Fibroblast of gingiva (primary cell): ENCODE measurements at regions not wholly inside any gene's neighbourhood (a gene's known extent, or its start where the extent isn't known, plus 50 kb on each side); places are given as distances from the start of the nearest gene placed in this dataset.
A peak's percentile ranks its signal among the peaks of the same experiment; 100 is the strongest.

Experiments used
- DNase-seq: peaks from one replicate; pipeline ENCODE4 v3.0.0-alpha.2; 2011; ENCODE audit warnings: low read depth

GRCh38 chr20:11083841-11084240, 410.0 kb upstream of the JAG1 start:
- DNase-seq: no peak

DNA sequence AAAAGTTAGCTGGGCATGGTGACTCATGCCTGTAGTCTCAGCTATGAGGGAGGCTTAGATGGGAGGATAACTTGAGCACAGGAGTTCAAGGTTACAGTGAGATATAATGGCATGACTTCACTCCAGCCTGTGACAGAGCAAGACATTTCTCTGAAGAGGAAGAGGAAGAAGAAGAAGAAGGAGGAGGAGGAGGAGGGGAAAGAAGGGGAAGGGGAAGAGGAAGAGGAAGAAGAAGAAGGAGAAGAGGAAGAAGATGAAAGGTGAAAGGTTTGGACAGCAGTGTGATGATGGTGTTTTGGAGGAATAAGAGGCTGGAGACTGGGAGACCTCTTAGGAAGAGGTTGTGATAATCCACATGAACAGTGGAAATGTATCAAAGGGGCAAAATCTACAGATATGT, 410.7 kb upstream of the JAG1 start:
- DNase-seq: no peak

GRCh38 chr20:11086970-11087369, 413.2 kb upstream of the JAG1 start:
- no peak for DNase-seq

GRCh38 chr20:11090751-11091150, 417.0 kb upstream of the JAG1 start:
- DNase-seq: peak; percentile 31

- DNase-seq: no peak
Observed at GRCh38 chr20:11091511-11091910, 417.7 kb upstream of the JAG1 start.

DNA sequence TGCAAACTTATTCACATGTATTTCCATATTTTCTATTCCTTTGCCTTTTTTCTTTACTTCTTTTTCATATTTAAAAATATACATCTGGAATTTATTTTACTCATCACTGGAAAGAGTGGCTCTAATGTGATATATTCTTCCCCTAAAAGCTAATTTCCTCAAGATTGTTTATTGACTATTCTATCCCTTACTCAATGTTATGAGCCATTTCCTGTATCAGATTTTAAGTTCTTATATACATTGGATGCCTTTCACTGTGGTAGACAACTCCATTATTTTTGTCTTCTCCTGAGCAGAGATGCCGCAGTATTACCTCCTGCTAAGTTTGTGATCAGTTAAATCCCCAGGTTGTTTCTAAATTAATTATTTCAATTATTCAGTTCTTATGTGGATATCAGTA, 418.4 kb upstream of the JAG1 start:
- no peak for DNase-seq

DNA sequence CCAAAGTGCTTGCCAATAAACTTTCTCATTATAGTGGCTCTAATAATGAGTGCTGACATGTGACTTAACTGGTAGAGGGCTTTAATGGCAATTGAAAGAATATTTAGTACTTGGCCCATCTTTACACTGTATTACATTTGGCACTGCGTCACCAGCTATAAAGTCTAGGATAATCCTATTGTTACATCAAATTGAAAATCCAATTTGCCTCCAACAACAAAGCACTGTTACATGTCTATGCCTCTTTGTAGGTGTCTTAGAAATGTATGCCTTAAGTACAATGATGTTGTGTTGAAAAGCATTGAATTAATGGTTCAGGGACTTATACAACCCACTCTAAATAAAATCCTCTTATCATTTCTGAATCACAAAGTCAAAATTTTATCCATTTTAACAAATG, 420.4 kb upstream of the JAG1 start:
- DNase-seq: no peak

- DNase-seq: no peak
Observed at GRCh38 chr20:11094711-11095110, 420.9 kb upstream of the JAG1 start.

- DNase-seq: no peak
Observed at GRCh38 chr20:11098888-11099287, 425.1 kb upstream of the JAG1 start.

DNA sequence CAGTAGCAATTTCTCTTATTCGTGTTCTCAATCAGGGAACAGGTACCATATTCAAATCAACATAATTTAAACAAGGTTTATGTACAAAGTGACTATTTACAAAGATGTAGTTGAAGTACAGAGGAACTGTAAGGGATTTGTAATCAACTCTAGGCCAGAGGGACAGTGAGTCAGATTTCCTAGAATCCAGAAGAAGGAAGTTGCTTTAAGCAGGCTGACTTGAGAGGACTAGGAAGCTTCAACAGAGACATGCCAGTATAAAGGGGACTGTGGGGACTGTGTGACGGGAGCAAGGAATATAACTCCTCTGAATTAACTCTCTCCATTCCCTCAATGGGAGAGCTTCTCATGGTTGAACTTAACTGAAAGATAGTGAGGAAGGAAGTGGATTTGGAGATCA, 427.4 kb upstream of the JAG1 start:
- DNase-seq: peak; percentile 27

DNA sequence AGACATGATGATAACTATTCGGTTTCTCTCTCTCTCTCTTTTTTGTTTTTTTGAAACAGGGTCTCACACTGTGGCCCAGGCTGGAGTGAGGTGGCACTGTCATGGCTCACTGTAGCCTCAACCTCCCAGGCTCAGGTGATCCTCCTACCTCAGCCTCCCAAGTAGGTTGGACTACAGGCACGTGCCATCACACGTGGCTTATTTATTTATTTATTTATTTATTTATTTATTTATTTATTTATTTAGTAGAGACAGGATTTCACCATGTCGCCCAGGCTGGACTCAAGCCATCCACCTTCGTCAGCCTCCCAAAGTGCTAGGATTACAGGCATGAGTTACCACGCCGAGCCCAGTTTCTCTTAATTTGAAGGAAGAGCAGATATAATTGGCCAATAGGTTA, 427.9 kb upstream of the JAG1 start:
- no peak for DNase-seq

DNA sequence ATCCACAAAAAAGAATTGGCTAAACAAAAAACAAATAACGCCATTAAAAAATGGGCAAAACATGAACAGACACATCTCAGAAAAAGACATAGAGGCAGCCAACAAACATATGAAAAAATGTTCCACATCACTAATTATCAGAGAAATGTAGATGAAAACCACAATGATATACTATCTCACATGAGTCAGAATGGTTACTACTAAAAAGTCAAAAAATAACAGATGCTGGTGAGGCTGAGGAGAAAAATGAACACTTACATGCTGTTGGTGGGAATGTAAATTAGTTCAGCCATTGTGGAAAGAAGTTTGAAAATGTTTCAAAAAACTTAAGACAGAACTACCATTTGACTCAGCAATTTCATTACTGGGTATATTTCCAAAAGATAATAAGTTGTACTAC, 430.1 kb upstream of the JAG1 start:
- peak; percentile 54 for DNase-seq

DNA sequence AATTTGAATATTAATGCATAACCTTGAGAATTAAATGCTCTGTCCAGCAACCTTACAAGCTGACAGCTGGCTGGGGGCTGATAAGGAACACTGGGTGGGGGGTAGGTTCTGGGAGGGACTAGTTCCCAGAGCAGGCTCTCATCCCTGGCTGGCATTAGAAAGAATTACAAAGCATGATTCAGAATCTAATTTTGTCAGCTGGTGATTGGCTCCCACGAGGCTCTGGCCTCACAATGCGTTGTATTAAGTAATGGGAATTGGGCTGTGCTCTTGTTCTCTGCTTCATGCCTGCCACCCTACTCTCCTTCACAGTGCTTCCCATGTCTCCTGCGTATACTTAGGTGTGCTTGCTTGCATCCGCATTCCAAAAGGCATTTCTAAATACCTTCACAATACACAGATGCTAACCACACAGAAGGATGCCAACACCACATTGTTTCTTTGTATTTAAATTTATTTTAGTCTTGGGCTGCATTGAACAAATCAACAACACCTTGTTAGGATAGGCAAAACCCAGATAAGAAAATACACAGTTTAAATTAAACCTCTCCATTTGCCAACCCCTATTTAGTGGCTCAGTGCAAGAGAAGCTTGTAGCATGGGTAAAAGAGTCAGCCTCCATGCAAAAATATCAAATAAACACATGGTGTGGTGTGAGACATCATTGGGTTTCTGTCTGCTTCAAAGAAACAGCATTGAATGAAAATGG, 434.5 kb upstream of the JAG1 start:
- DNase-seq: no peak

GRCh38 chr20:11110535-11110934, 436.7 kb upstream of the JAG1 start:
- no peak for DNase-seq

DNA sequence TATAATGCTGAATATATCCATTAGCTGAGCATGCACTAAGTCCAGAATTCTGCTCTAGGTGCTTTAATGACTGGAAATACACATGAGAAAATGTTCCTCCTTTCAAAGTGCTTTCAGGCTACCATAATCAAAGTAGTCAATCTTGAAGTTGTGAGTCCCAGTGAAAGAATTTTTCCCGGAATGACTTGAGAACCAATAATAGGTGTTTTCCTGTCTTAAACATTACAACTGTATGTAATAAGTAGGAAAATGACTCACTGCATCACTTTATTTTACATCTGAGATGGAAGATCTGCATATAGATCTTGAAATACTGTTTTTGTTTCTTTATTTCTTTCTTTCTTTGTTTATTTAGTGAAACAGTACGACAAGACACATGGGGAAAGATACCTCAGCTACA, 437.4 kb upstream of the JAG1 start:
- DNase-seq: no peak

DNA sequence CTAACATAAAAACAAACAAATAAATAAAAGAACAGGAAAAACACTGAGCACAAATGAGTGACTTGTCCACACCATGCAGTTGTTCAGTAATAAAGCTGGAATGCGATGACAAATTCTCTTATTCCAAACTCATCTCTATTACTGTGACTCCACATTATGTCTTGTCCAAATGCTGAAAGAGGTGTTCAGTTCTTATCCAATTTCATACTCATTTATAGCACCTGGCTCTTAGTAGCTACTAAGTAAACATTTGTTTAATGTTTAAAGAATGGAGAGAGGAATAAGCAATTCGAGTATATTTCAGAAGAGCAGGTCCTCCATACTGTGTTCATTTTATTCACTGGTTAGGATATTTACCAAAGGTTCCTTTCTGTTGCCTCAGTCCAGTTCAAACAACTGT, 439.0 kb upstream of the JAG1 start:
- DNase-seq: no peak

GRCh38 chr20:11114382-11114781, 440.6 kb upstream of the JAG1 start:
- DNase-seq: no peak

- DNase-seq: peak; percentile 59
Observed at GRCh38 chr20:11117808-11118528, 444.2 kb upstream of the JAG1 start.

DNA sequence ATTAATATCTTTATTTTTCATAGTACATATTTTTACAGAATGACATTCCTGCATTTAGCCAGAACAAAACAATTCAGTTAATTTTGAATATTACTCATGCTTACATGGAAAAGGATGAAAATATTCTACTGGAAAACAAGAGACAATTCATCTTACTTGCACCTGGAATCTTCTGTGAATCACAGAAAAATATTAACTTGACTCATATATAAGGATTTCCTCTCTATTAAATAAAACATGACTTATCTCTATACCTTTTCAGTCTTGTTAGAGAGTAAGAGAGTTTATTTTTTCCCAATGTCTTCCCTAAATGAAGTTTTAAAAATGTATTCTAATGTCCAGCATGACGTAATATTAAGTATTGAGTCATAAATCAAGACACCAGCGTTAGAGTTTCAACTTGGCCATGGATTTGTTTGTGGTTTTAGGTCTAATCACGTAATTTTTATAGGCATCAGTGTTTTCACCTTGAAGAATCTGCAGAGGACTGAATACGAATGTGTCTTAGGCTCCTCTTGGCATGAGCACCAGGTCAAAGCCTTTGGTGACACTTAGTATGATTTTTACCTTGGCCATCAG, 445.1 kb upstream of the JAG1 start:
- DNase-seq: no peak

DNA sequence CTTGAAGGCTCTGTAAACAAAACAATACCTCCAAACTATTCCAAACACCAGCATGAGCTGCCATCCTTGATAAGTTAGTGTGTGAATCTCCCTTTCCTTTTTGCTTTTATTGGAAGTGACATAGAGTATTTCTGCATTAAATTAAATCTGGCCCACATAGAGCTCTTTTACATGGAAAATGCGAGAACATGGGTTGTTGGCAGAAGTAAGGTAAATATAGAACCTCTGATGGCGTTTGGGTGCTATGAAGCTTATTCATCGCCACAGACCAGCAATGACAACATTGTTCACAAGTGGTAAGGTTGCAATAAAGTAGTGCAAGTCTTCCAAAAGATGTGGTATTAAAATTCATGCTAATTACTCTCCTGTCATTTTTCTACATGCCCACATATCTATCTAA, 445.8 kb upstream of the JAG1 start:
- DNase-seq: peak; percentile 17

DNA sequence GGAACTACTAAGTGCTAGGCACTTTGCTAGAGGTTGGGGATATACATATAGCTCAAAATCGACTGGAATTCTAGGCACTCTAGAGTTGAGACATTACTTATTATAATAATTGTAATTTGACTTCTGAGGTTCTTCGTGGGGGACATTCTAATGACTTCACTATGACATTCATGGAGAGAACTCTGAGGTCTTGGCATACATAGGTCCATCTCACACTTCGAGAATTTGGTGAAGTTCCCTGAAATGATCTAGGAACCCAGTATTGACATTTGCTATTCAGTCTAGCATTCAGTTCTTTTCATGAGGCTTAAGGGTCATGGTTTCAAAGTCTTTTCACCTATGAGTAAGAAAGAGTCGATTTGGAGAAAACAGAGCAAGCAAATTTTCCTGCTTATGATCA, 446.6 kb upstream of the JAG1 start:
- DNase-seq: no peak

DNA sequence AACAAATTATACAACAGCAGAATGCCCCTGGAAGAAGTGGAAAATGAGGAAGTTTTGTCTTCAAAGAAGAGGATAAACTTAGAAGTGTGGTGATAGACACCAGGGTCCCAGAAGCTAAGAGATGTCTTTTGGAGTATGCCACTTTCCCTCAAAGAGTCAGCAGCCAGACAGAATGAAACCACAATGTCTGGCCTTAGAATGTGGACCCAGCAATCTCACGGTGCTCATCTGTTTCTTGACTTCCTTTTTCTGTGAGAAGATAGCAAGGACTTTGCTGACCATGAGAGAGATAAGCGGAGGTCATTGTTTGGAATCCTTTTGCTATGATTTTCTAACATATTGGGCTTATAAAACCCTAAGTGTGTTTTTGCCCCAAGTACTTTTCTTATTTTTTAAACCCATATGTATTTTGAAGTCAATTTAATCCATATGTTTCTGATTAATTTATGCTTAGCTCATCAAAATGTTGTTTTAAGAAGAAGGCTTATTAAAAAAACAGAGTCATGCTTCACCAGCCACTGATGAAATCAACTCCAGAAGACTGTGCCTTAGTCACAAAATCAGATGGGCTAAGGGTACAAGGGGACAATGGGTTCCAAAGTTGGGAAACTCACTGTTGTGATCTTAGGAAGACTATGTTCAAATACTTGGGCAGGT, 451.2 kb upstream of the JAG1 start:
- peak; percentile 81 for DNase-seq

DNA sequence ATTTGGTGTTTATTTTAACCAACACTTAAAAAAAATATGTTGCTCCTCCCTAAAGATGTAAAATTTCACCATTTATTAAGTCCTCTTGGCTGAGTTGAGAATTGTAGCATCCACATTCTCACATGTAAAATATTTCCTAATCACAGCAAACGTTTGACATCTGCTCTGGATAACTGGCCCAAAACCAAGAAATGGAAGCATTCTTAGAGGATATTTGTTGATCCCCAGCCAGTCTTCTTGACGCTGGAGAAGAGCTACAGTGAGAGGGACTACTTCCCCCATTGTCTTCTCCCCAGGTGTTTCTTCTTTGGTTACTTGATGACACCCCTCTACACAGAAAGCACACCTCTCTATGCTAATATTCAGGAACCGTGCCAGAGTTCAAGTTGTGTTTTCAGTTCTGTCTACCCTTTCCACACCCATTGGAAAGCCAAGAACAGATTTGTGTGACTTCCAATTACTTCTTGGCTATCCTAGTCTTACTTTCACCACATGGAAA, 454.5 kb upstream of the JAG1 start:
- peak; percentile 83 for DNase-seq
